MM.1S (cell line): ENCODE measurements at regions not wholly inside any gene's neighbourhood (a gene's known extent, or its start where the extent isn't known, plus 50 kb on each side); places are given as distances from the start of the nearest gene placed in this dataset.

Source experiments
- EZH2 ChIP-seq: fragments of 300-600 bp; sonication (generic); optimal IDR thresholded peaks from 2 replicates; pipeline ENCODE3; 2017; ENCODE audit warnings: low read depth, mild to moderate bottlenecking, antibody characterized with exemption, low read length, mixed read lengths
- TF ChIP-seq, protein P1 (sequence below): fragments of 300-600 bp; sonication (generic); IDR thresholded peaks from 2 replicates; pipeline ENCODE4 v1.5.1; 2016; ENCODE audit warnings: antibody characterized with exemption, low read length, mixed read lengths

GRCh38 chr10:120977897-120978296 is 126.7 kb downstream of the WDR11 start:
- no peak for TF ChIP-seq EZH2
- TF ChIP-seq, protein P1, sequence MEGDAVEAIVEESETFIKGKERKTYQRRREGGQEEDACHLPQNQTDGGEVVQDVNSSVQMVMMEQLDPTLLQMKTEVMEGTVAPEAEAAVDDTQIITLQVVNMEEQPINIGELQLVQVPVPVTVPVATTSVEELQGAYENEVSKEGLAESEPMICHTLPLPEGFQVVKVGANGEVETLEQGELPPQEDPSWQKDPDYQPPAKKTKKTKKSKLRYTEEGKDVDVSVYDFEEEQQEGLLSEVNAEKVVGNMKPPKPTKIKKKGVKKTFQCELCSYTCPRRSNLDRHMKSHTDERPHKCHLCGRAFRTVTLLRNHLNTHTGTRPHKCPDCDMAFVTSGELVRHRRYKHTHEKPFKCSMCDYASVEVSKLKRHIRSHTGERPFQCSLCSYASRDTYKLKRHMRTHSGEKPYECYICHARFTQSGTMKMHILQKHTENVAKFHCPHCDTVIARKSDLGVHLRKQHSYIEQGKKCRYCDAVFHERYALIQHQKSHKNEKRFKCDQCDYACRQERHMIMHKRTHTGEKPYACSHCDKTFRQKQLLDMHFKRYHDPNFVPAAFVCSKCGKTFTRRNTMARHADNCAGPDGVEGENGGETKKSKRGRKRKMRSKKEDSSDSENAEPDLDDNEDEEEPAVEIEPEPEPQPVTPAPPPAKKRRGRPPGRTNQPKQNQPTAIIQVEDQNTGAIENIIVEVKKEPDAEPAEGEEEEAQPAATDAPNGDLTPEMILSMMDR: no peak
